ENCODE measurements at regions not wholly inside any gene's neighbourhood (a gene's known extent, or its start where the extent isn't known, plus 50 kb on each side); places are given as distances from the start of the nearest gene placed in this dataset.

DNA sequence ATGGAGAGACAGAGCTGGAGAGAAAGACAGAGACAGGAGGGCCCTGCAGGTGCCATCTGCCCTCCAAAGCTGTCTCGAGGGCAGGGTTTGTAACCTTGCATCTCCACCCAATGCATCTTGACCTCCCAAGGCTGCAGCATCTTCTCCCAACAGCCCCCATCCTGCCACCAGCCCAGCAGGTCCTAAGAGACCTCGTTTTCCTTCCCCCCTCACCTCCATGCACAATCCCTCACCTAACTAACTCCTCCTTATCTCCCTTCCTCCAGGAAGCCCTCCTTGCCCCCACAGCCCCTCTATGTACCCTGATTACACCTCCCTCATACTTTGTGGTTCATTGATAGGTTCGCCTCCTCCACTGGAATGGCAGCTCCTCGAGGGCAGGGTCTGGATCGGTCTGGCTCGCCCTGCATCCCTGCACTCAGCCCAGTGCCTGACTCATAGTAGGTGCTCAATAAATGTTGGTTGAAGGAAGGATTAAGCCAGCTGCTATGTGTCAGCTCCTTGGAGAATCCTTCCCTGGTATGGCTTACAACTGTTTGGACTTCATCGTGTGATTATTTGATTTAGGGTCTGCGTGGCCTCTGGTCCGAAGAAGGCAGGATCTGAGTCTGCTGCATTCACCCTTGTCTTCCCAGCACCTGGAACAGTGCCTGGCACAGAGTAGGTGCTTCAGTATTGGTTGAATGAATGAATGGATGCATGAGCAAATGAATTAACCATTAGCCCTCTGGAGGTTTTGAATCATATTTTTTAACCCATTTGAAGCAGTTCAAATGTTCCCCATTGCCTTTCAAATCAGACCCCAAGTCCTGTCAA, 105.6 kb upstream of the PTPN1 start:
- TF ChIP-seq, protein P1, sequence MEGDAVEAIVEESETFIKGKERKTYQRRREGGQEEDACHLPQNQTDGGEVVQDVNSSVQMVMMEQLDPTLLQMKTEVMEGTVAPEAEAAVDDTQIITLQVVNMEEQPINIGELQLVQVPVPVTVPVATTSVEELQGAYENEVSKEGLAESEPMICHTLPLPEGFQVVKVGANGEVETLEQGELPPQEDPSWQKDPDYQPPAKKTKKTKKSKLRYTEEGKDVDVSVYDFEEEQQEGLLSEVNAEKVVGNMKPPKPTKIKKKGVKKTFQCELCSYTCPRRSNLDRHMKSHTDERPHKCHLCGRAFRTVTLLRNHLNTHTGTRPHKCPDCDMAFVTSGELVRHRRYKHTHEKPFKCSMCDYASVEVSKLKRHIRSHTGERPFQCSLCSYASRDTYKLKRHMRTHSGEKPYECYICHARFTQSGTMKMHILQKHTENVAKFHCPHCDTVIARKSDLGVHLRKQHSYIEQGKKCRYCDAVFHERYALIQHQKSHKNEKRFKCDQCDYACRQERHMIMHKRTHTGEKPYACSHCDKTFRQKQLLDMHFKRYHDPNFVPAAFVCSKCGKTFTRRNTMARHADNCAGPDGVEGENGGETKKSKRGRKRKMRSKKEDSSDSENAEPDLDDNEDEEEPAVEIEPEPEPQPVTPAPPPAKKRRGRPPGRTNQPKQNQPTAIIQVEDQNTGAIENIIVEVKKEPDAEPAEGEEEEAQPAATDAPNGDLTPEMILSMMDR (IDR thresholded peaks at IDR 0.05), result no peak
- TF ChIP-seq POLR2AphosphoS5 (IDR thresholded peaks at IDR 0.05; ENCODE audit: insufficient read depth in 1 of 2, low read depth in 1 of 2) (no peak), POLR2A (IDR thresholded peaks at IDR 0.05) (no peak)
